HCT116 (cell line): ENCODE measurements at regions not wholly inside any gene's neighbourhood (a gene's known extent, or its start where the extent isn't known, plus 50 kb on each side); places are given as distances from the start of the nearest gene placed in this dataset.

Experiments
- ATAC-seq: fragments of 200-7000 bp; cut with Tn5 transposase; 2 replicates; pipeline ENCODE4 v1.9.1; 2020; ENCODE audit warnings: mild to moderate bottlenecking, moderate library complexity
- BruUV-seq: library from RNA; stranded (reverse); fragments of 400-500 nt; replicated peaks from 2 replicates; lab custom pipeline; 2021; lab: Mats Ljungman, UMichigan
- CTCF ChIA-PET: fragments of 300-600 bp; sonication (Branson Sonifier 250); formaldehyde crosslinking; loops from one replicate; lab custom pipeline; 2021; ENCODE audit warnings: antibody characterized with exemption; lab: Charles Lee
- POLR2A ChIA-PET: fragments of 300-600, 350-600 bp; sonication (Branson Sonifier 250); formaldehyde crosslinking; loops from one replicate; lab custom pipeline; 2021; ENCODE audit warnings: antibody characterized with exemption; lab: Charles Lee
- RAD21 ChIA-PET, 2 experiments: fragments of 300-600 bp; sonication (Branson Sonifier 250); formaldehyde crosslinking; loops; one replicate each; lab custom pipeline; 2023; ENCODE audit warnings: low total read pairs in 2 of 2; ENCODE audit not compliant: uncharacterized antibody in 2 of 2, unreplicated experiment in 2 of 2, low non-redundant PET in 1 of 2; lab: Charles Lee
- DNase-seq: peaks from one replicate; pipeline ENCODE4 v3.0.0-alpha.2; 2010; ENCODE audit warnings: low read depth, low spot score
- H2AFZ ChIP-seq: fragments of 200-600 bp; shearing (Covaris generic), sonication (generic); 2 replicates; pipeline ENCODE4 v1.6.1; 2017; ENCODE audit warnings: low read depth, mixed run types, mixed read lengths, antibody characterized with exemption, low read length; ENCODE audit not compliant: poor library complexity, severe bottlenecking
- H3K27ac ChIP-seq: 2 replicates; pipeline ENCODE4 v1.5.1; 2012; ENCODE audit warnings: low read depth, low read length
- H3K27me3 ChIP-seq: fragments of 200-600 bp; sonication (generic); 2 replicates; pipeline ENCODE4 v1.6.1; 2016; ENCODE audit warnings: mixed run types, low read length, mixed read lengths; ENCODE audit not compliant: insufficient read depth
- H3K36me3 ChIP-seq, 2 experiments: fragments of 200-500 bp in 1 of 2; fragments of 200-600 bp in 1 of 2; sonication (Bioruptor generic) in 1 of 2; sonication (generic) in 1 of 2; 2 replicates each; pipeline versions ENCODE4 v1.5.1 to v1.6.1; 2014 to 2016; ENCODE audit warnings: low read length in 2 of 2, inconsistent platforms in 1 of 2, mixed read lengths in 1 of 2, mixed run types in 1 of 2; ENCODE audit not compliant: insufficient read depth in 2 of 2, control insufficient read depth in 1 of 2
- H3K4me1 ChIP-seq, 2 experiments: fragments of 200-600 bp in 1 of 2; sonication (generic) in 1 of 2; 2 replicates each; pipeline versions ENCODE4 v1.5.1 to v1.6.1; 2012 to 2017; ENCODE audit warnings: low read length in 2 of 2, inconsistent platforms in 1 of 2, mild to moderate bottlenecking in 1 of 2, mixed read lengths in 1 of 2, mixed run types in 1 of 2, moderate library complexity in 1 of 2; ENCODE audit not compliant: insufficient read depth in 2 of 2, control insufficient read depth in 1 of 2
- H3K4me2 ChIP-seq: fragments of 200-600 bp; sonication (generic); 2 replicates; pipeline ENCODE4 v1.6.1; 2017; ENCODE audit warnings: mixed run types, low read length, mixed read lengths
- H3K4me3 ChIP-seq, 2 experiments: fragments of 200-600 bp in 1 of 2; sonication (generic) in 1 of 2; replicated peaks in 1 of 2; 2 replicates each; pipeline ENCODE4 v1.5.1; 2011 to 2016; ENCODE audit warnings: low read length in 2 of 2, control low read depth in 1 of 2, low read depth in 1 of 2, mild to moderate bottlenecking in 1 of 2, mixed read lengths in 1 of 2, mixed run types in 1 of 2
- H3K79me2 ChIP-seq: fragments of 200-600 bp; sonication (generic); 2 replicates; pipeline ENCODE4 v1.6.1; 2017; ENCODE audit warnings: mild to moderate bottlenecking, mixed run types, low read length, moderate library complexity, mixed read lengths; ENCODE audit not compliant: insufficient read depth
- H3K9ac ChIP-seq: fragments of 200-600 bp; sonication (generic); 2 replicates; pipeline ENCODE4 v1.6.1; 2016; ENCODE audit warnings: low read length, mixed read lengths
- H3K9me2 ChIP-seq: fragments of 200-600 bp; sonication (generic), shearing (Covaris generic); 2 replicates; pipeline ENCODE4 v1.6.1; 2017; ENCODE audit warnings: mixed run types, mild to moderate bottlenecking, moderate library complexity; ENCODE audit not compliant: insufficient read depth
- H3K9me3 ChIP-seq, 2 experiments: fragments of 200-500 bp in 1 of 2; fragments of 200-600 bp in 1 of 2; sonication (Bioruptor generic) in 1 of 2; sonication (generic) in 1 of 2; 2 replicates each; pipeline ENCODE4 v1.6.1; 2014 to 2017; ENCODE audit warnings: low read length in 2 of 2, mixed read lengths in 2 of 2, inconsistent platforms in 1 of 2, low read depth in 1 of 2, mild to moderate bottlenecking in 1 of 2, mixed run types in 1 of 2, moderate library complexity in 1 of 2; ENCODE audit not compliant: control insufficient read depth in 1 of 2, insufficient read depth in 1 of 2
- H4K20me1 ChIP-seq: fragments of 200-600 bp; sonication (generic), shearing (Covaris generic); 2 replicates; pipeline ENCODE4 v1.6.1; 2017; ENCODE audit warnings: mixed run types, mild to moderate bottlenecking, moderate library complexity; ENCODE audit not compliant: insufficient read depth
- CBX3 ChIP-seq: IDR thresholded peaks from 2 replicates; pipeline ENCODE4 v1.6.1; 2012; ENCODE audit warnings: low read depth
- EZH2 ChIP-seq: fragments of 200-600 bp; sonication (generic); IDR thresholded peaks from 2 replicates; pipeline ENCODE4 v1.6.1; 2017; ENCODE audit warnings: antibody characterized with exemption, mixed run types
- FOSL1 ChIP-seq: IDR thresholded peaks from 2 replicates; pipeline ENCODE4 v1.6.1; 2012; ENCODE audit warnings: low read depth
- JUND ChIP-seq: IDR thresholded peaks from 2 replicates; pipeline ENCODE4 v1.6.1; 2012
- POLR2AphosphoS5 ChIP-seq: IDR thresholded peaks from 2 replicates; pipeline ENCODE4 v1.6.1; 2011; ENCODE audit warnings: mild to moderate bottlenecking, low read depth, low read length, moderate library complexity
- SIN3A ChIP-seq: IDR thresholded peaks from 2 replicates; pipeline ENCODE4 v1.6.1; 2012; ENCODE audit warnings: low read depth
- SRF ChIP-seq: IDR thresholded peaks from 2 replicates; pipeline ENCODE4 v1.6.1; 2012; ENCODE audit warnings: low read depth
- YY1 ChIP-seq: IDR thresholded peaks from 2 replicates; pipeline ENCODE4 v1.6.1; 2011; ENCODE audit warnings: low read length, low read depth, moderate library complexity, mild to moderate bottlenecking; ENCODE audit not compliant: insufficient replicate concordance; ENCODE audit errors: extremely low read depth
- ZNF274 ChIP-seq: fragments of 200-500 bp; sonication (Bioruptor generic); IDR thresholded peaks from 2 replicates; pipeline ENCODE4 v1.6.1; 2014; ENCODE audit warnings: mild to moderate bottlenecking, low read depth, low read length, inconsistent platforms
- intact Hi-C: fragments of 100-400 bp; cut with micrococcal nuclease; formaldehyde crosslinking; loops from 2 replicates; pipeline ENCODE4 v1.10.0; 2022
- TF ChIP-seq, protein P1 (sequence below): IDR thresholded peaks from 2 replicates; pipeline ENCODE4 v1.6.1; 2012
- TF ChIP-seq, protein P2 (sequence below): IDR thresholded peaks from 2 replicates; pipeline ENCODE4 v1.6.1; 2012; ENCODE audit warnings: low read depth
- TF ChIP-seq, protein P3 (sequence below): IDR thresholded peaks from 2 replicates; pipeline ENCODE4 v1.6.1; 2011; ENCODE audit warnings: mild to moderate bottlenecking, low read length, moderate library complexity; ENCODE audit not compliant: insufficient replicate concordance; ENCODE audit errors: extremely low read depth
- TF ChIP-seq, protein P4 (sequence below), 3 experiments: fragments of 200-600 bp in 1 of 3; sonication (generic) in 1 of 3; IDR thresholded peaks in 2 of 3; conservative IDR thresholded peaks in 1 of 3; 2 replicates each; pipeline ENCODE4 v1.5.1; 2012 to 2017; ENCODE audit warnings: low read depth in 2 of 3, low read length in 2 of 3, antibody characterized with exemption in 1 of 3, borderline replicate concordance in 1 of 3, control low read depth in 1 of 3, mild to moderate bottlenecking in 1 of 3, mixed read lengths in 1 of 3, mixed run types in 1 of 3, moderate library complexity in 1 of 3; ENCODE audit not compliant: insufficient read depth in 1 of 3

DNA sequence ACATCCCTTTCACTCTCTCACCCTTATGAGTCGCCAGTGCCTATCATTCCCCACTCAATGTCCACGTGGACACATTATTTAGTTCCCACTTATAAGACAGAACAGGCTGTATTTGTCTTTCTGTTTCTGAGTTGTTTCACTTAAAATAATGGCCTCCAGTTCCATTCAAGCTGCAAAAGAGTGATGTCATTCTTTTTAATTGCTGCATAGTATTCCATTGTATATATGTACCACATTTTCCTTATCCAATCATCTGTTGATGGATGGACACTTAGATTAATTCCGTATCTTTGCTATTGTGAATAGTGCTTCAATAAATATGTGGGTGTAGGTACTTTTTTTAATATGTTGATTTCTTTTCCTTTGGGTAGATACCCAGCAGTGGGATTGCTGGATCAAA is 79.1 kb downstream of the ZNF365 start:
- CTCF ChIA-PET, result no interaction called here
- intact Hi-C loops, result no loop called here
- Histone ChIP-seq H3K79me2 (no peaks in the 10 kb centered on the region), H4K20me1 (no peaks in the 10 kb centered on the region), H3K27me3 (no peaks in the 10 kb centered on the region), H3K9ac (no peak overlapping the region), H3K36me3 (no peaks in the 10 kb centered on the region), H3K4me1 (peaks cover 11 to 13% of the 10 kb centered on the region in 2 experiments), H2AFZ (no peak overlapping the region), H3K9me2 (no peaks in the 10 kb centered on the region), H3K4me2 (no peak overlapping the region), H3K4me3 (no peak overlapping the region), H3K9me3 (no peaks in the 10 kb centered on the region), H3K27ac (no peak overlapping the region)
- ATAC-seq (no peak), DNase-seq (no peak)
- TF ChIP-seq, protein P1, sequence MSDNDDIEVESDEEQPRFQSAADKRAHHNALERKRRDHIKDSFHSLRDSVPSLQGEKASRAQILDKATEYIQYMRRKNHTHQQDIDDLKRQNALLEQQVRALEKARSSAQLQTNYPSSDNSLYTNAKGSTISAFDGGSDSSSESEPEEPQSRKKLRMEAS, result no peak
- TF ChIP-seq CBX3 (no peak), SIN3A (no peak), JUND (no peak), ZNF274 (no peak), FOSL1 (no peak), SRF (no peak), YY1 (no peak), POLR2AphosphoS5 (no peak), EZH2 (no peak)
- TF ChIP-seq, protein P2, sequence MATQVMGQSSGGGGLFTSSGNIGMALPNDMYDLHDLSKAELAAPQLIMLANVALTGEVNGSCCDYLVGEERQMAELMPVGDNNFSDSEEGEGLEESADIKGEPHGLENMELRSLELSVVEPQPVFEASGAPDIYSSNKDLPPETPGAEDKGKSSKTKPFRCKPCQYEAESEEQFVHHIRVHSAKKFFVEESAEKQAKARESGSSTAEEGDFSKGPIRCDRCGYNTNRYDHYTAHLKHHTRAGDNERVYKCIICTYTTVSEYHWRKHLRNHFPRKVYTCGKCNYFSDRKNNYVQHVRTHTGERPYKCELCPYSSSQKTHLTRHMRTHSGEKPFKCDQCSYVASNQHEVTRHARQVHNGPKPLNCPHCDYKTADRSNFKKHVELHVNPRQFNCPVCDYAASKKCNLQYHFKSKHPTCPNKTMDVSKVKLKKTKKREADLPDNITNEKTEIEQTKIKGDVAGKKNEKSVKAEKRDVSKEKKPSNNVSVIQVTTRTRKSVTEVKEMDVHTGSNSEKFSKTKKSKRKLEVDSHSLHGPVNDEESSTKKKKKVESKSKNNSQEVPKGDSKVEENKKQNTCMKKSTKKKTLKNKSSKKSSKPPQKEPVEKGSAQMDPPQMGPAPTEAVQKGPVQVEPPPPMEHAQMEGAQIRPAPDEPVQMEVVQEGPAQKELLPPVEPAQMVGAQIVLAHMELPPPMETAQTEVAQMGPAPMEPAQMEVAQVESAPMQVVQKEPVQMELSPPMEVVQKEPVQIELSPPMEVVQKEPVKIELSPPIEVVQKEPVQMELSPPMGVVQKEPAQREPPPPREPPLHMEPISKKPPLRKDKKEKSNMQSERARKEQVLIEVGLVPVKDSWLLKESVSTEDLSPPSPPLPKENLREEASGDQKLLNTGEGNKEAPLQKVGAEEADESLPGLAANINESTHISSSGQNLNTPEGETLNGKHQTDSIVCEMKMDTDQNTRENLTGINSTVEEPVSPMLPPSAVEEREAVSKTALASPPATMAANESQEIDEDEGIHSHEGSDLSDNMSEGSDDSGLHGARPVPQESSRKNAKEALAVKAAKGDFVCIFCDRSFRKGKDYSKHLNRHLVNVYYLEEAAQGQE, result no peak
- TF ChIP-seq, protein P3, sequence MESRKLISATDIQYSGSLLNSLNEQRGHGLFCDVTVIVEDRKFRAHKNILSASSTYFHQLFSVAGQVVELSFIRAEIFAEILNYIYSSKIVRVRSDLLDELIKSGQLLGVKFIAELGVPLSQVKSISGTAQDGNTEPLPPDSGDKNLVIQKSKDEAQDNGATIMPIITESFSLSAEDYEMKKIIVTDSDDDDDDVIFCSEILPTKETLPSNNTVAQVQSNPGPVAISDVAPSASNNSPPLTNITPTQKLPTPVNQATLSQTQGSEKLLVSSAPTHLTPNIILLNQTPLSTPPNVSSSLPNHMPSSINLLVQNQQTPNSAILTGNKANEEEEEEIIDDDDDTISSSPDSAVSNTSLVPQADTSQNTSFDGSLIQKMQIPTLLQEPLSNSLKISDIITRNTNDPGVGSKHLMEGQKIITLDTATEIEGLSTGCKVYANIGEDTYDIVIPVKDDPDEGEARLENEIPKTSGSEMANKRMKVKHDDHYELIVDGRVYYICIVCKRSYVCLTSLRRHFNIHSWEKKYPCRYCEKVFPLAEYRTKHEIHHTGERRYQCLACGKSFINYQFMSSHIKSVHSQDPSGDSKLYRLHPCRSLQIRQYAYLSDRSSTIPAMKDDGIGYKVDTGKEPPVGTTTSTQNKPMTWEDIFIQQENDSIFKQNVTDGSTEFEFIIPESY, result no peak
- TF ChIP-seq, protein P4, sequence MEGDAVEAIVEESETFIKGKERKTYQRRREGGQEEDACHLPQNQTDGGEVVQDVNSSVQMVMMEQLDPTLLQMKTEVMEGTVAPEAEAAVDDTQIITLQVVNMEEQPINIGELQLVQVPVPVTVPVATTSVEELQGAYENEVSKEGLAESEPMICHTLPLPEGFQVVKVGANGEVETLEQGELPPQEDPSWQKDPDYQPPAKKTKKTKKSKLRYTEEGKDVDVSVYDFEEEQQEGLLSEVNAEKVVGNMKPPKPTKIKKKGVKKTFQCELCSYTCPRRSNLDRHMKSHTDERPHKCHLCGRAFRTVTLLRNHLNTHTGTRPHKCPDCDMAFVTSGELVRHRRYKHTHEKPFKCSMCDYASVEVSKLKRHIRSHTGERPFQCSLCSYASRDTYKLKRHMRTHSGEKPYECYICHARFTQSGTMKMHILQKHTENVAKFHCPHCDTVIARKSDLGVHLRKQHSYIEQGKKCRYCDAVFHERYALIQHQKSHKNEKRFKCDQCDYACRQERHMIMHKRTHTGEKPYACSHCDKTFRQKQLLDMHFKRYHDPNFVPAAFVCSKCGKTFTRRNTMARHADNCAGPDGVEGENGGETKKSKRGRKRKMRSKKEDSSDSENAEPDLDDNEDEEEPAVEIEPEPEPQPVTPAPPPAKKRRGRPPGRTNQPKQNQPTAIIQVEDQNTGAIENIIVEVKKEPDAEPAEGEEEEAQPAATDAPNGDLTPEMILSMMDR (IDR thresholded peaks at IDR 0.05 in 2 of 3, conservative IDR thresholded peaks at IDR 0.05 in 1 of 3; ENCODE audit: borderline replicate concordance in 1 of 3, insufficient read depth in 1 of 3, low read depth in 2 of 3, low read length in 2 of 3), result no peak
- no TSS peak for BruUV-seq
- RAD21 ChIA-PET, result no interaction called here
- POLR2A ChIA-PET, result no interaction called here
